PC-3 (cell line): ENCODE measurements at regions not wholly inside any gene's neighbourhood (a gene's known extent, or its start where the extent isn't known, plus 50 kb on each side); places are given as distances from the start of the nearest gene placed in this dataset.

Experiments
- CTCF ChIP-seq: fragments of 300-600 bp; sonication (generic); conservative IDR thresholded peaks from 2 replicates; pipeline ENCODE4 v1.5.1; 2017; ENCODE audit warnings: antibody characterized with exemption, low read depth, mild to moderate bottlenecking, low read length
- EZH2phosphoT487 ChIP-seq: fragments of 300-600 bp; sonication (generic); IDR thresholded peaks from 2 replicates; pipeline ENCODE4 v1.6.1; 2018; ENCODE audit warnings: mild to moderate bottlenecking, antibody characterized with exemption, low read length, borderline replicate concordance

DNA sequence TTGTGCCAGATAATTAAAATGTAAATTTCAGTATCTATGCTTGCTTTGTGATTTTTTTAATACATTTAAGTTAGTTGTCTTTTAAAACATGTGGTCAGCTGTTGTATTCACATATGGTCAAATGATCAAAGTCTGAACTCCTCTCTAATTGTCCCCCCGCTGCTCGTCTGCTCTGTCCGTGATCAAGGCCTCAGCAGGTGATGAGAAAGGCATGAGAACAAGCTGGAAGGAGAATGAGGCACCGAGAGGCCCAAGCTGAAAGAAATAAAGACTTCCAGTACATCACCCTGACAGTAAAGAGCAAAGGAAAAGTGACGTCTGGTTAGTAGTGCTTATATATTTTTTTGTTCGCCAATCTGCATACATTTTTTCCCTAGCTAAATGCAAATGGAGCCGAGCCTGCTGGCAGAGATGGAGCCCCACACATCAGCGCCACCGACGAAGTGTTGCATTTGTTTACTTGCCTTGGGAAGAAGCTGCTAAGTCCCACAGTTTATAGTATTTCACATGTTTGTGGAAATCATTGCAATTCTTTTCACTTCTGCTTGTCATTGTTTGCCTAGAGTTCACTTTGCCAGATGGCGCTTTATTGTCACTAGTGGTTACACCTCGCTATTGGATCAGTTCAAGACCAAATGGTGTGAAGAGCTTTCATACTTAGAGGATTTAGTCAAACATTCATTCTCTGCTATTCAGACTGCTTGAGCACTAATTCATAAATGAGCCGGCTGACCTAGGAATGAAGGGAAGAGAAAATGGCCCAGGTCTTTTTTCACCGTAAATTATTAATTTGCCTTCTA is 181.5 kb downstream of the ZIC3 start:
- no peak for TF ChIP-seq CTCF
- no peak for TF ChIP-seq EZH2phosphoT487
